Naive B cell (primary cell): ENCODE measurements at regions not wholly inside any gene's neighbourhood (a gene's known extent, or its start where the extent isn't known, plus 50 kb on each side); places are given as distances from the start of the nearest gene placed in this dataset.

Experiments
- ATAC-seq, 2 donors: fragments of 150-1000 bp; cut with Tn5 transposase; 2 replicates each; pipeline ENCODE4 v1.10.0; 2021; ENCODE audit warnings: low read depth in 2 of 2, mild to moderate bottlenecking in 2 of 2, moderate library complexity in 2 of 2
- DNase-seq: peaks from one replicate; pipeline ENCODE4 v3.0.0; 2022
- H3K27ac Mint-ChIP-seq, 6 donors: one replicate each; pipeline ENCODE4 v1.8.0; 2020 to 2022; ENCODE audit warnings: mild to moderate bottlenecking in 6 of 6, mixed read lengths in 6 of 6, moderate library complexity in 5 of 6, inconsistent platforms in 2 of 6
- H3K27me3 Mint-ChIP-seq, 3 donors: one replicate each; pipeline ENCODE4 v1.8.0; 2021 to 2022; ENCODE audit warnings: mixed read lengths in 3 of 3, mild to moderate bottlenecking in 1 of 3
- H3K36me3 Mint-ChIP-seq, 2 donors: one replicate each; pipeline ENCODE4 v1.8.0; 2020 to 2022; ENCODE audit warnings: mixed read lengths in 2 of 2, inconsistent platforms in 1 of 2, mild to moderate bottlenecking in 1 of 2
- H3K4me1 Mint-ChIP-seq, 3 donors: one replicate each; pipeline ENCODE4 v1.8.0; 2020 to 2022; ENCODE audit warnings: mixed read lengths in 3 of 3, inconsistent platforms in 1 of 3, mild to moderate bottlenecking in 1 of 3, moderate library complexity in 1 of 3
- H3K4me3 Mint-ChIP-seq, 8 donors: one replicate each; pipeline ENCODE4 v1.8.0; 2020 to 2022; ENCODE audit warnings: mild to moderate bottlenecking in 8 of 8, mixed read lengths in 8 of 8, moderate library complexity in 8 of 8, inconsistent platforms in 2 of 8
- H3K9me3 Mint-ChIP-seq, 7 donors: one replicate each; pipeline ENCODE4 v1.8.0; 2020 to 2022; ENCODE audit warnings: mixed read lengths in 7 of 7, mild to moderate bottlenecking in 5 of 7, inconsistent platforms in 2 of 7, moderate library complexity in 1 of 7

- no peak overlapping the region for H3K27ac Mint-ChIP-seq
- DNase-seq (no peak), ATAC-seq (no peak)
- H3K27me3 Mint-ChIP-seq = no peaks in the 10 kb centered on the region
- H3K4me3 Mint-ChIP-seq = no peak overlapping the region
- peaks cover 0 to 8% of the 10 kb centered on the region in 2 donors for H3K36me3 Mint-ChIP-seq
- peaks cover 11 to 65% (median 28%) of the 10 kb centered on the region in 7 donors for H3K9me3 Mint-ChIP-seq
- H3K4me1 Mint-ChIP-seq = no peaks in the 10 kb centered on the region
Measured at GRCh38 chr5:8473827-8474568, 605.0 kb downstream of the MTRR start.

- no peak overlapping the region for H3K27ac Mint-ChIP-seq
- H3K27me3 Mint-ChIP-seq = no peaks in the 10 kb centered on the region
- no peak overlapping the region for H3K4me3 Mint-ChIP-seq
- no peak for ATAC-seq
- peaks cover 11 to 62% (median 28%) of the 10 kb centered on the region in 7 donors for H3K9me3 Mint-ChIP-seq
- DNase-seq = no peak
- peaks cover 0 to 8% of the 10 kb centered on the region in 2 donors for H3K36me3 Mint-ChIP-seq
- H3K4me1 Mint-ChIP-seq = no peaks in the 10 kb centered on the region
Measured at GRCh38 chr5:8474569-8474930, 605.6 kb downstream of the MTRR start.

- H3K4me1 Mint-ChIP-seq = no peaks in the 10 kb centered on the region
- no peak overlapping the region for H3K4me3 Mint-ChIP-seq
- DNase-seq = no peak
- no peaks in the 10 kb centered on the region for H3K27me3 Mint-ChIP-seq
- H3K36me3 Mint-ChIP-seq = no peaks in the 10 kb centered on the region
- peaks cover 3 to 46% (median 6%) of the 10 kb centered on the region in 7 donors for H3K9me3 Mint-ChIP-seq
- no peak overlapping the region for H3K27ac Mint-ChIP-seq
- ATAC-seq = no peak
Measured at GRCh38 chr5:8478326-8478725, 609.4 kb downstream of the MTRR start.

- DNase-seq (no peak), ATAC-seq (no peak)
- no peaks in the 10 kb centered on the region for H3K36me3 Mint-ChIP-seq
- H3K4me1 Mint-ChIP-seq = no peaks in the 10 kb centered on the region
- no peaks in the 10 kb centered on the region for H3K27me3 Mint-ChIP-seq
- no peak overlapping the region for H3K27ac Mint-ChIP-seq
- no peak overlapping the region for H3K4me3 Mint-ChIP-seq
- peaks cover 0 to 25% (median 3%) of the 10 kb centered on the region in 7 donors for H3K9me3 Mint-ChIP-seq
Measured at GRCh38 chr5:8481007-8481406, 612.1 kb downstream of the MTRR start.

GRCh38 chr5:8491254-8491653 is 622.3 kb downstream of the MTRR start:
- Mint-ChIP-seq H3K4me3 (no peak overlapping the region), H3K27ac (no peak overlapping the region), H3K27me3 (no peaks in the 10 kb centered on the region), H3K9me3 (peaks cover 10 to 23% (median 12%) of the 10 kb centered on the region in 7 donors), H3K36me3 (peaks cover 0 to 11% of the 10 kb centered on the region in 2 donors), H3K4me1 (no peaks in the 10 kb centered on the region)
- no peak for DNase-seq
- no peak for ATAC-seq

GRCh38 chr5:8493176-8493575 is 624.2 kb downstream of the MTRR start:
- H3K36me3 Mint-ChIP-seq = peaks cover 4 to 11% of the 10 kb centered on the region in 2 donors
- no peak overlapping the region for H3K4me3 Mint-ChIP-seq
- peaks cover 18 to 42% (median 23%) of the 10 kb centered on the region in 7 donors for H3K9me3 Mint-ChIP-seq
- DNase-seq (no peak), ATAC-seq (no peak)
- no peaks in the 10 kb centered on the region for H3K4me1 Mint-ChIP-seq
- H3K27ac Mint-ChIP-seq = no peak overlapping the region
- H3K27me3 Mint-ChIP-seq = no peaks in the 10 kb centered on the region

- Mint-ChIP-seq H3K4me1 (no peaks in the 10 kb centered on the region), H3K36me3 (peaks cover 0 to 10% of the 10 kb centered on the region in 2 donors), H3K27ac (no peak overlapping the region), H3K4me3 (no peak overlapping the region), H3K9me3 (peaks cover 12 to 31% (median 22%) of the 10 kb centered on the region in 7 donors), H3K27me3 (no peaks in the 10 kb centered on the region)
- no peak for DNase-seq
- no peak for ATAC-seq
Measured at GRCh38 chr5:8500426-8500825, 631.5 kb downstream of the MTRR start.

GRCh38 chr5:8505196-8505595 is 636.2 kb downstream of the MTRR start:
- Mint-ChIP-seq H3K27me3 (no peaks in the 10 kb centered on the region), H3K9me3 (peaks cover 0 to 3% (median 2%) of the 10 kb centered on the region in 7 donors), H3K4me1 (no peaks in the 10 kb centered on the region), H3K27ac (peak overlapping the region in 1 of 6 donors; percentile 9), H3K36me3 (no peaks in the 10 kb centered on the region), H3K4me3 (no peak overlapping the region)
- no peak for ATAC-seq
- no peak for DNase-seq

- Mint-ChIP-seq H3K9me3 (peaks cover 0 to 9% (median 4%) of the 10 kb centered on the region in 7 donors), H3K27me3 (no peaks in the 10 kb centered on the region), H3K27ac (no peak overlapping the region), H3K36me3 (no peaks in the 10 kb centered on the region), H3K4me3 (no peak overlapping the region), H3K4me1 (no peaks in the 10 kb centered on the region)
- ATAC-seq (no peak), DNase-seq (no peak)
Measured at GRCh38 chr5:8508231-8508630, 639.3 kb downstream of the MTRR start.

- H3K4me3 Mint-ChIP-seq = no peak overlapping the region
- no peak overlapping the region for H3K27ac Mint-ChIP-seq
- ATAC-seq (no peak), DNase-seq (no peak)
- H3K27me3 Mint-ChIP-seq = no peaks in the 10 kb centered on the region
- no peaks in the 10 kb centered on the region for H3K36me3 Mint-ChIP-seq
- H3K9me3 Mint-ChIP-seq = peaks cover 0 to 8% (median 4%) of the 10 kb centered on the region in 7 donors
- H3K4me1 Mint-ChIP-seq = no peaks in the 10 kb centered on the region
Measured at GRCh38 chr5:8516356-8516755, 647.4 kb downstream of the MTRR start.

- Mint-ChIP-seq H3K9me3 (peaks cover 0 to 8% (median 4%) of the 10 kb centered on the region in 7 donors), H3K4me3 (no peak overlapping the region), H3K27ac (no peak overlapping the region), H3K36me3 (no peaks in the 10 kb centered on the region), H3K27me3 (no peaks in the 10 kb centered on the region), H3K4me1 (no peaks in the 10 kb centered on the region)
- no peak for ATAC-seq
- no peak for DNase-seq
Measured at GRCh38 chr5:8517456-8517855, 648.5 kb downstream of the MTRR start.

GRCh38 chr5:8520917-8521316 is 652.0 kb downstream of the MTRR start:
- DNase-seq (no peak), ATAC-seq (no peak)
- Mint-ChIP-seq H3K4me3 (no peak overlapping the region), H3K9me3 (no peaks in the 10 kb centered on the region), H3K36me3 (no peaks in the 10 kb centered on the region), H3K4me1 (no peaks in the 10 kb centered on the region), H3K27ac (no peak overlapping the region), H3K27me3 (no peaks in the 10 kb centered on the region)

- H3K4me1 Mint-ChIP-seq = no peaks in the 10 kb centered on the region
- DNase-seq (no peak), ATAC-seq (no peak)
- no peak overlapping the region for H3K4me3 Mint-ChIP-seq
- H3K36me3 Mint-ChIP-seq = no peaks in the 10 kb centered on the region
- H3K9me3 Mint-ChIP-seq = no peaks in the 10 kb centered on the region
- H3K27ac Mint-ChIP-seq = no peak overlapping the region
- H3K27me3 Mint-ChIP-seq = no peaks in the 10 kb centered on the region
Measured at GRCh38 chr5:8521991-8522390, 653.0 kb downstream of the MTRR start.

GRCh38 chr5:8522646-8523045 is 653.7 kb downstream of the MTRR start:
- Mint-ChIP-seq H3K27ac (no peak overlapping the region), H3K4me3 (no peak overlapping the region), H3K9me3 (no peaks in the 10 kb centered on the region), H3K4me1 (no peaks in the 10 kb centered on the region), H3K27me3 (no peaks in the 10 kb centered on the region), H3K36me3 (no peaks in the 10 kb centered on the region)
- no peak for DNase-seq
- no peak for ATAC-seq

GRCh38 chr5:8523501-8523900 is 654.6 kb downstream of the MTRR start:
- Mint-ChIP-seq H3K4me3 (no peak overlapping the region), H3K36me3 (no peaks in the 10 kb centered on the region), H3K4me1 (no peaks in the 10 kb centered on the region), H3K27me3 (no peaks in the 10 kb centered on the region), H3K9me3 (no peaks in the 10 kb centered on the region), H3K27ac (no peak overlapping the region)
- DNase-seq (no peak), ATAC-seq (no peak)
